Prostate gland (tissue), 2 donors: ENCODE measurements at regions not wholly inside any gene's neighbourhood (a gene's known extent, or its start where the extent isn't known, plus 50 kb on each side); places are given as distances from the start of the nearest gene placed in this dataset.

Experiments used
- CTCF ChIP-seq, 4 experiments: fragments of 200-600 bp in 2 of 4; fragments of 450-650 bp in 2 of 4; sonication (generic) in 2 of 4; IDR thresholded peaks; 1 replicate in 3 of 4; 2 replicates in 1 of 4; pipeline ENCODE4 v1.5.1; 2016 to 2019; ENCODE audit warnings: antibody characterized with exemption in 4 of 4, mild to moderate bottlenecking in 2 of 4, moderate library complexity in 2 of 4
- POLR2A ChIP-seq: fragments of 450-650 bp; IDR thresholded peaks from one replicate; pipeline ENCODE4 v1.6.1; 2016; ENCODE audit warnings: antibody characterized with exemption, mild to moderate bottlenecking

GRCh38 chr5:168211936-168212335 lies 79.5 kb upstream of the WWC1 start:
- TF ChIP-seq CTCF (IDR thresholded peaks at IDR 0.05) (no peak), POLR2A (no peak)
